OCI-M1 (cell line): ENCODE measurements at regions not wholly inside any gene's neighbourhood (a gene's known extent, or its start where the extent isn't known, plus 50 kb on each side); places are given as distances from the start of the nearest gene placed in this dataset.
"Not testable (repeated sequence)": the region's sequence is repeated elsewhere in the genome, so short reads cannot be mapped to it uniquely, and the experiment has no call there.

ENCODE experiments used
- DNase-seq: peaks from one replicate; lab custom pipeline; 2025; lab: John Stamatoyannopoulos, UW

GRCh38 chr10:125276133-125276532 is 115.8 kb upstream of the CTBP2 start:
- DNase-seq, result no peak

- no peak for DNase-seq
Observed at GRCh38 chr10:125274961-125275360, 114.6 kb upstream of the CTBP2 start.

- no peak for DNase-seq
Observed at GRCh38 chr10:125273023-125273422, 112.7 kb upstream of the CTBP2 start.

GRCh38 chr10:125269716-125270115 is 109.4 kb upstream of the CTBP2 start:
- DNase-seq, result no peak

- DNase-seq, result no peak
Observed at GRCh38 chr10:125266966-125267365, 106.6 kb upstream of the CTBP2 start.

GRCh38 chr10:125266541-125266940 is 106.2 kb upstream of the CTBP2 start:
- DNase-seq, result no peak

GRCh38 chr10:125265579-125265955 is 105.2 kb upstream of the CTBP2 start:
- no peak for DNase-seq

- no peak for DNase-seq
Observed at GRCh38 chr10:125264757-125265578, 104.6 kb upstream of the CTBP2 start.

GRCh38 chr10:125264091-125264490 is 103.7 kb upstream of the CTBP2 start:
- DNase-seq, result no peak

- DNase-seq, result no peak
Observed at GRCh38 chr10:125263551-125263950, 103.2 kb upstream of the CTBP2 start.

GRCh38 chr10:125262920-125263319 is 102.6 kb upstream of the CTBP2 start:
- no peak for DNase-seq

- DNase-seq, result no peak
Observed at GRCh38 chr10:125262409-125262808, 102.0 kb upstream of the CTBP2 start.

GRCh38 chr10:125261491-125262186 is 101.3 kb upstream of the CTBP2 start:
- no peak for DNase-seq

GRCh38 chr10:125260260-125260659 is 99.9 kb upstream of the CTBP2 start:
- no peak for DNase-seq

GRCh38 chr10:125259651-125260050 is 99.3 kb upstream of the CTBP2 start:
- DNase-seq, result no peak

- DNase-seq, result no peak
Observed at GRCh38 chr10:125258676-125259075, 98.3 kb upstream of the CTBP2 start.

- DNase-seq, result peak; percentile 14
Observed at GRCh38 chr10:125257521-125258108, 97.3 kb upstream of the CTBP2 start.

GRCh38 chr10:125256026-125256425 is 95.7 kb upstream of the CTBP2 start:
- no peak for DNase-seq

GRCh38 chr10:125252937-125253336 is 92.6 kb upstream of the CTBP2 start:
- DNase-seq, result no peak

GRCh38 chr10:125250834-125251233 is 90.5 kb upstream of the CTBP2 start:
- not testable (repeated sequence) for DNase-seq

- DNase-seq, result no peak
Observed at GRCh38 chr10:125249948-125250347, 89.6 kb upstream of the CTBP2 start.

GRCh38 chr10:125248489-125248888 is 88.1 kb upstream of the CTBP2 start:
- DNase-seq, result no peak

- DNase-seq, result no peak
Observed at GRCh38 chr10:125247576-125247975, 87.2 kb upstream of the CTBP2 start.
